AG04450 (cell line): ENCODE measurements at regions not wholly inside any gene's neighbourhood (a gene's known extent, or its start where the extent isn't known, plus 50 kb on each side); places are given as distances from the start of the nearest gene placed in this dataset.
A peak's percentile ranks its signal among the peaks of the same experiment; 100 is the strongest.

Source experiments
- CTCF ChIA-PET: fragments of 300-600, 350-600 bp; formaldehyde crosslinking; extraction: SDS; loops from one replicate; lab custom pipeline; 2022; ENCODE audit warnings: antibody characterized with exemption, inconsistent platforms; lab: Charles Lee
- POLR2A ChIA-PET: fragments of 350-600 bp; formaldehyde crosslinking; extraction: SDS; loops from one replicate; lab custom pipeline; 2021; ENCODE audit warnings: antibody characterized with exemption, inconsistent platforms; lab: Yijun Ruan, JAX
- DNase-seq: peaks from one replicate; pipeline ENCODE4 v3.0.0-alpha.2; 2011; ENCODE audit warnings: low read depth, low spot score
- H3K27ac ChIP-seq: one replicate; pipeline ENCODE4 v1.5.1; 2012; ENCODE audit warnings: low read depth, low read length, control low read depth
- H3K27me3 ChIP-seq: one replicate; pipeline ENCODE4 v1.6.0; 2012; ENCODE audit warnings: low read length; ENCODE audit not compliant: control insufficient read depth, insufficient read depth
- H3K4me3 ChIP-seq: 2 replicates; pipeline ENCODE4 v1.5.1; 2011; ENCODE audit warnings: mild to moderate bottlenecking, low read depth, low read length, control low read depth
- H3K9me3 ChIP-seq: 2 replicates; pipeline ENCODE4 v1.5.1; 2012; ENCODE audit warnings: low read length; ENCODE audit not compliant: control insufficient read depth, insufficient read depth
- CTCF ChIP-seq: IDR thresholded peaks from 2 replicates; pipeline ENCODE4 v1.5.1; 2011; ENCODE audit warnings: low read depth, low read length, control low read depth, inconsistent platforms

GRCh38 chr16:85162478-85163277, 50.4 kb upstream of the CIBAR2 start:
- DNase-seq: peak; percentile 65
- no peak for TF ChIP-seq CTCF
- Histone ChIP-seq H3K27me3 (no peaks in the 10 kb centered on the region), H3K4me3 (no peak overlapping the region), H3K9me3 (no peaks in the 10 kb centered on the region; the same call in 1 of the 2 replicates), H3K27ac (peak overlapping the region; percentile 68)
- ChIA-PET POLR2A (interaction anchor here (0.9 to 1.5 kb wide), 8 partner anchors 10 to 124 kb away, joined by 3 to 6 read pairs (median 4); no protein-coding TSS in a partner anchor), CTCF (interaction anchor here (1.2 to 1.3 kb wide), 2 partner anchors 9 to 48 kb away, joined by 4 read pairs; no protein-coding TSS in a partner anchor)

GRCh38 chr16:85163278-85164112, 51.2 kb upstream of the CIBAR2 start:
- POLR2A ChIA-PET: interaction anchor here (1.1 to 1.5 kb wide), 5 partner anchors 9 to 49 kb away, joined by 4 to 6 read pairs (median 4); no protein-coding TSS in a partner anchor
- Histone ChIP-seq H3K9me3 (no peaks in the 10 kb centered on the region; the same call in 1 of the 2 replicates), H3K4me3 (no peak overlapping the region), H3K27me3 (no peaks in the 10 kb centered on the region), H3K27ac (peak overlapping the region; percentile 21)
- no peak for DNase-seq
- TF ChIP-seq CTCF: no peak
- CTCF ChIA-PET: interaction anchor here (1.3 kb wide), 1 partner anchor 49 kb away, joined by 4 read pairs; no protein-coding TSS in a partner anchor

DNA sequence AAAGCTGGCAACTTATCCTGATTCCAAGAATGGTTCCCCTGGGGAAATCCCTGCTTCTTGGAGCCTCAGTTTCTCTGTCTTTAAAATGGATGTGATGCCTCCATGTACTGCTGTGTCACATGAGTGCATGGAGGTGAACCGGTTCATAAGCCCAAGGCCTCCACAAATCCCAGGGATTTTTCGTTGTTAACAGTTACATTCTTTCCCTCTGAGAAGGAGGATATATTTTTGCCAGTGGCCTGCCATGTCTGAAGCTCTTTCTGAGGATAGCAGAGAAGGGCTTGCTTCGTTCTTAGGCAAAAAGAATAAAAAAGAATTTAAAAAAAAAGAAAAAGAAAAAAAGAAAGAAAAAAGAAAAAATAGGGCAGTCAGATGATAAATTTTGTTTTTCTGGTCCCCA, 52.2 kb upstream of the CIBAR2 start:
- POLR2A ChIA-PET: no interaction called here
- H3K27me3 ChIP-seq: no peaks in the 10 kb centered on the region
- no peaks in the 10 kb centered on the region; the same call in 1 of the 2 replicates for H3K9me3 ChIP-seq
- no peak for DNase-seq
- H3K4me3 ChIP-seq: no peak overlapping the region
- no peak for TF ChIP-seq CTCF
- no peak overlapping the region for H3K27ac ChIP-seq
- CTCF ChIA-PET: no interaction called here

DNA sequence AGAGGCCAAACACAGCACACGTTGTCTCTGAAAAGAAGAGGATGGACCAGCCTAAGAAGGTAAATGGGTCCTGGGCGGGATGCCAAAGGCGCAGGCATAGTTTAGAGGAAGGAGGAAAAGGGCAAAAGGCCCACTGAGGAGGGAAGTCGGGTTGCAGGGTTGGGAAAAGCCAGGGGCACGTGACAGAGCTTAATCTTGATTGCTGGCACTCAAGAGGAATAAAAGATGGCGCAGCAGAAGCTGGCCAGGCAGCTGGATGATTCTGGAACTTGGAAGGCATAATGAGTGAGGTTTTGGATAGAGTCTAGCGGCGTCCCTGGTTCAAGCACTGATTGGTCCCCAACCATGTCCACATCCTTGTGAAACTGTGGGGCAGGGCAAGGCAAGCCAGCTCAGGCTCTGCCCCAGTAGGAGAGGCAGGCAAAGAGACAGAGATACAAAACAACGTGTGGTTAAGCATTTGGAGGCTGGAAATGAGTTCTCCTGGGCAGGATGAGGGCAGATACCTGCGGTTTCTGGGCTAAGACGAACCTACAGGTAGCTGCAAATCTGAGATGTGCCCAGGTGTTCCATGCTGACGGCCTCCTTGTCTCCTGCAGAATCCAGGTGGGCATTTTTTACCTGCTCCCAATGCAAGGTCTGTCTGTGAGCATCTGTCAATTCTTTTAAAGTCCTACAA, 52.7 kb upstream of the CIBAR2 start:
- no peak for DNase-seq
- Histone ChIP-seq H3K27ac (no peak overlapping the region), H3K27me3 (no peaks in the 10 kb centered on the region), H3K9me3 (no peaks in the 10 kb centered on the region; the same call in 1 of the 2 replicates), H3K4me3 (no peak overlapping the region)
- ChIA-PET CTCF (no interaction called here), POLR2A (no interaction called here)
- TF ChIP-seq CTCF: no peak
